ENCODE measurements at regions not wholly inside any gene's neighbourhood (a gene's known extent, or its start where the extent isn't known, plus 50 kb on each side); places are given as distances from the start of the nearest gene placed in this dataset.

- Histone ChIP-seq H3K9me2 (no peaks in the 10 kb centered on the region), H3K27ac (ENCODE audit: low read depth in 2 of 2, low read length in 1 of 2) (no peak overlapping the region), H3F3A (replicated peaks; ENCODE audit: insufficient read depth) (no peaks in the 10 kb centered on the region), H3K4me2 (no peak overlapping the region), H3K4me3 (ENCODE audit: low read depth in 2 of 2, low read length in 1 of 2) (no peak overlapping the region), H4K20me1 (ENCODE audit: insufficient read depth) (no peaks in the 10 kb centered on the region), H3K9ac (no peak overlapping the region), H3K36me3 (replicated peaks in 1 of 2; ENCODE audit: control insufficient read depth in 1 of 2, insufficient read depth in 2 of 2, low read length in 1 of 2) (no peaks in the 10 kb centered on the region), H3K9me3 (no peaks in the 10 kb centered on the region), H2AFZ (ENCODE audit: low read depth) (no peak overlapping the region), H3K79me2 (ENCODE audit: insufficient read depth) (no peaks in the 10 kb centered on the region), H3K4me1 (ENCODE audit: control insufficient read depth in 1 of 2, insufficient read depth in 2 of 2, low read depth in 1 of 2, low read length in 1 of 2) (no peaks in the 10 kb centered on the region), H3K27me3 (ENCODE audit: insufficient read depth) (no peaks in the 10 kb centered on the region)
- no peak for DNase-seq
- ChIA-PET POLR2A (no interaction called here), CTCF (interaction anchor here (1.0 to 1.4 kb wide), 5 partner anchors 10 to 238 kb away, joined by 3 to 10 read pairs (median 4); no protein-coding TSS in a partner anchor)
- WGBS (ENCODE audit: low lambda C conversion rate), result 100% methylated on average over 2 of the region's 2 CpGs
- TF ChIP-seq CTCF (IDR thresholded peaks at IDR 0.05) (no peak), SMC3 (IDR thresholded peaks at IDR 0.05; ENCODE audit: low read depth, low read length) (no peak), MXI1 (IDR thresholded peaks at IDR 0.05; ENCODE audit: low read depth, low read length) (no peak), USF2 (IDR thresholded peaks at IDR 0.05; ENCODE audit: borderline replicate concordance, low read depth, low read length) (no peak), ELF1 (IDR thresholded peaks at IDR 0.05) (no peak), CHD2 (IDR thresholded peaks at IDR 0.05; ENCODE audit: low read length, partially characterized antibody) (no peak), TCF12 (IDR thresholded peaks at IDR 0.05) (no peak), EP300 (IDR thresholded peaks at IDR 0.05; ENCODE audit: borderline replicate concordance in 1 of 2, low read depth in 1 of 2, low read length in 1 of 2) (no peak), JUND (IDR thresholded peaks at IDR 0.05) (no peak), YY1 (IDR thresholded peaks at IDR 0.05; ENCODE audit: low read depth) (no peak), GABPA (IDR thresholded peaks at IDR 0.05; ENCODE audit: low read depth) (no peak), FOXJ3 (CRISPR knock-in tag; IDR thresholded peaks at IDR 0.05) (no peak), RXRA (IDR thresholded peaks at IDR 0.05; ENCODE audit: borderline replicate concordance, low read depth) (no peak), NRF1 (IDR thresholded peaks at IDR 0.05; ENCODE audit: low read depth, low read length) (no peak), RFX5 (IDR thresholded peaks at IDR 0.05; ENCODE audit: low read length) (no peak), MEF2A (IDR thresholded peaks at IDR 0.05; ENCODE audit: borderline replicate concordance, low read depth) (no peak), FOSL2 (IDR thresholded peaks at IDR 0.05; ENCODE audit: borderline replicate concordance, low read depth) (no peak)
- TF ChIP-seq, protein P1, sequence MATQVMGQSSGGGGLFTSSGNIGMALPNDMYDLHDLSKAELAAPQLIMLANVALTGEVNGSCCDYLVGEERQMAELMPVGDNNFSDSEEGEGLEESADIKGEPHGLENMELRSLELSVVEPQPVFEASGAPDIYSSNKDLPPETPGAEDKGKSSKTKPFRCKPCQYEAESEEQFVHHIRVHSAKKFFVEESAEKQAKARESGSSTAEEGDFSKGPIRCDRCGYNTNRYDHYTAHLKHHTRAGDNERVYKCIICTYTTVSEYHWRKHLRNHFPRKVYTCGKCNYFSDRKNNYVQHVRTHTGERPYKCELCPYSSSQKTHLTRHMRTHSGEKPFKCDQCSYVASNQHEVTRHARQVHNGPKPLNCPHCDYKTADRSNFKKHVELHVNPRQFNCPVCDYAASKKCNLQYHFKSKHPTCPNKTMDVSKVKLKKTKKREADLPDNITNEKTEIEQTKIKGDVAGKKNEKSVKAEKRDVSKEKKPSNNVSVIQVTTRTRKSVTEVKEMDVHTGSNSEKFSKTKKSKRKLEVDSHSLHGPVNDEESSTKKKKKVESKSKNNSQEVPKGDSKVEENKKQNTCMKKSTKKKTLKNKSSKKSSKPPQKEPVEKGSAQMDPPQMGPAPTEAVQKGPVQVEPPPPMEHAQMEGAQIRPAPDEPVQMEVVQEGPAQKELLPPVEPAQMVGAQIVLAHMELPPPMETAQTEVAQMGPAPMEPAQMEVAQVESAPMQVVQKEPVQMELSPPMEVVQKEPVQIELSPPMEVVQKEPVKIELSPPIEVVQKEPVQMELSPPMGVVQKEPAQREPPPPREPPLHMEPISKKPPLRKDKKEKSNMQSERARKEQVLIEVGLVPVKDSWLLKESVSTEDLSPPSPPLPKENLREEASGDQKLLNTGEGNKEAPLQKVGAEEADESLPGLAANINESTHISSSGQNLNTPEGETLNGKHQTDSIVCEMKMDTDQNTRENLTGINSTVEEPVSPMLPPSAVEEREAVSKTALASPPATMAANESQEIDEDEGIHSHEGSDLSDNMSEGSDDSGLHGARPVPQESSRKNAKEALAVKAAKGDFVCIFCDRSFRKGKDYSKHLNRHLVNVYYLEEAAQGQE (IDR thresholded peaks at IDR 0.05; ENCODE audit: low read depth, low read length), result no peak
- TF ChIP-seq, protein P2, sequence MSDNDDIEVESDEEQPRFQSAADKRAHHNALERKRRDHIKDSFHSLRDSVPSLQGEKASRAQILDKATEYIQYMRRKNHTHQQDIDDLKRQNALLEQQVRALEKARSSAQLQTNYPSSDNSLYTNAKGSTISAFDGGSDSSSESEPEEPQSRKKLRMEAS (IDR thresholded peaks at IDR 0.05; ENCODE audit: low read depth), result no peak
These were observed 80.6 kb upstream of the MBOAT1 start for GRCh38 chr6:20292905-20293304.

Measured in SK-N-SH (cell line).